HG02938 (cell line): ENCODE measurements at regions not wholly inside any gene's neighbourhood (a gene's known extent, or its start where the extent isn't known, plus 50 kb on each side); places are given as distances from the start of the nearest gene placed in this dataset.

ENCODE experiments used
- ATAC-seq: cut with Tn5 transposase; IDR thresholded peaks from one replicate; pipeline ENCODE4 v1.9.1; 2021; ENCODE audit warnings: mild to moderate bottlenecking, moderate library complexity; ENCODE audit not compliant: unreplicated experiment

GRCh38 chr6:132972254-132972653 is 157.9 kb downstream of the RPS12 start:
- ATAC-seq = no peak

DNA sequence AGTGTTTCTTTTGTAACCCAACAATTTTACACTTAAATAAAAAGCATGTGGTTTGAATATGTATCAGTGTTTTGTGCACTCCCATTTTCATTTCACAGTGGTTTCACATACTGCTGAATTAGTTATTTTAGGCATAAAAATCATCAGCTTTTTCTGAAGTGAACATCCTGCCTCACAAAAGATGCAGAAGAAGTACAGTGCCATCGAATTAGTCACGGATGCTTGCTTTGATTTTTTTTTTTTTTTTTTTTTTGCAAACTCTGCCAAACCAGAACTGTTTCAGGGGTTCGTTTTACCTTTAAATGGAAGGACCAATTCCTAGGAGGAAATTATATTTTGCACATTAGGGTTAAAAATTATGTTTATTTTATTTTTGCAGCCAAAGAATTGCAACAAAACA is 158.6 kb downstream of the RPS12 start:
- no peak for ATAC-seq

DNA sequence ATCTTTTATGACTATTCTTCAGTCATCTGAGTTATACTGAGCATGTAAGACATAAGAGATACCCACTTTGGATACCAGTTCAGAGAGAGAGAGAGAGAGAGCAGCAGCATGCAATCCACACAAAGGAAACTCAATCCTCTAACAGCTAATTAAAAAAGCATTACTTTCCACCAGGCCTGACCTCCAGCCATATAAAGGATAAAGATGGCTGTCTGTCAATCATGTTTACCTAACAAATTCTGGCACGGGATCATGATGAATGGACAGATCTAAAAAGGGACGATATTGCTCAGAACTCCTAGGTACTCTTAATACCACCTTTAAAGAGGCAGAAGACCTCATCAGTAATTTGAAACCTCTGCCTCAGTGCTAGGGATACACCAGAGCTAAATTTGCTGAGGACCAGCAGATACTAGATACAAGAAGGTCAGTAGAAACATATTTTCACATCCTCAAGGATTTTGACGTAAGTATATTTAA is 159.2 kb downstream of the RPS12 start:
- ATAC-seq = no peak

GRCh38 chr6:132974122-132974521 is 159.8 kb downstream of the RPS12 start:
- ATAC-seq = no peak

- ATAC-seq = no peak
Observed at GRCh38 chr6:132977413-132977812, 163.0 kb downstream of the RPS12 start.

- no peak for ATAC-seq
Observed at GRCh38 chr6:132978685-132979084, 164.3 kb downstream of the RPS12 start.

GRCh38 chr6:132993738-132994137 is 179.4 kb downstream of the RPS12 start:
- no peak for ATAC-seq

GRCh38 chr6:132995009-132995408 is 180.6 kb downstream of the RPS12 start:
- ATAC-seq = no peak

- ATAC-seq = no peak
Observed at GRCh38 chr6:132995432-132995831, 181.1 kb downstream of the RPS12 start.

- no peak for ATAC-seq
Observed at GRCh38 chr6:132998418-132998817, 184.0 kb downstream of the RPS12 start.

DNA sequence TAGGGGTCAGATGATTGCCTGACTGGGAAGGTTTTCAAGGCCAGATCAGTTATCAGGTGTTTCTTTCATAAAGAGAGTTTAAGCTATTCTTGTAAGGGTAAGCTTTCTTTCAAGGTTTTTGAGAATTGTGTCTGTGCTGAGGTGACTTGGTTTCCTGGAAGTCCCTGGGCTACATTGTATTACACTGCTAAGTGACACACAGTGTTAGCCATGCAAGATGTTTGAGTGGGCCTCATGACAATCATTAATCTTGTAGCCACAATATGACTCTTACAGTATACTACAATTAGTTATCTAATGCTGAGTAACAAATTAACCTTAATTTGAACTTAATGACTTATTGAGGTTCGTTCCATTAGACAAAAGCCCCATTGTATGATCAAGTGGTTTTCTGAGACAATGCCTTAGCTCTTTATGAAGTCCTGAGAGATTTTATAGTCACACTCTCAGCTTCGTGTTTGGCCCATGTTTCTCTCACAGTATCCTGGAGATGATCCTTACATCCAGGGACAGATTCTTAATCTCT is 186.7 kb downstream of the RPS12 start:
- ATAC-seq = no peak

GRCh38 chr6:133004304-133004884 is 190.0 kb downstream of the RPS12 start:
- ATAC-seq = no peak

DNA sequence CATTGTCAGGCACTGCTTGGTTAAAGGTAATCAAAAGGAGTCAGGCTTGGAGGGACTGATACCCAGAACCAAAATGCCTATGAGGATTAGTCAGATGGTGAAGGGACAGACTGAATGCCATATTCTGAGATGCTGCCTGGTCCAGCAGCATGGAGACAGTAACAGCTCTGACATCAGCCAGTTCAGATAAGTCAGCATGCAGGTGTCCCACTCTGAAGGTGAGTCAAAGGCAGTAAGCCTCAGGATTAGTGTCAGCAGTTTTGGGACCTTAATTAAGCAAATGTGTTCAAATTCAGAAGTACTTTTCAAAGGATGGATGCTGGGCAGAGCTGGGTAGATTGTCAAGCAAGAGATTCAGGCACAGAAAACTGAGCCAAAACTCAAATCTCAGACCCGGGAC is 198.4 kb downstream of the RPS12 start:
- no peak for ATAC-seq

DNA sequence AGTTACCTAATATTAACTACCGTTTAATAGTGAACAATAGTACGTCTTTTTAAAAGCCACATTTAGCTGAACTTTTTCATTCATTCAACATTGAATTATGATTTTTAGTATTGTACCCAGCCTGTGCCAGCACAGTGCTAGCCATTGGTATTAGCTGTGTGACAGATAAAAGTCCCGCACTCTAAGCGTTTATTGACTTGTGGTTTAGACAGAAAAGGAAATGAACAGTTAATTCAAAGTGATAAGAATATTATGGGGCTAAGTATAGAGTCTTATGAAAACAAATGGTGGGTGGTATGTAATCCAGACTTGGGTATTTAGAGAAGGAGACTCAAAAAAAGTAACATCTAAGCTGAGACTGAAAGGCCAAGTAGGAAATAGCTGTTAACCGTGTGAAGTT is 202.3 kb downstream of the RPS12 start:
- no peak for ATAC-seq

DNA sequence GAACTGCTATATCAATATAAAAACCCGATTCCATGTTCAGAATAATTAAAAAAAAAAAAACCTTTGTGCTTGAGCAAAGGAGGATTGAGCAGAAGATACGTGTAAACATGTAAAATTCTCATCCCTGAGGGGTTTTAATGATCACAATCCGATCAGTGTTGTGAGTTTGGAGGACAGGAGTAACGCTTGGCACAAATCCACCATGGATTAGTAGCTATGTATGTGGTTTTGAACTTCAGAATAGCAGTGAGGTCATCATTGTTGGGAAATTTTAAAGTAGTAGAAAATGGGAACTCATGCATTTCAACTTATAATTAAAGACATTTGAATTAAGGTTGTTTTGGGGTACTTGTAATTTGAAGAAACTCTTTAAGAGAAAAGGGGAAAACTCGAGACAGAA is 203.2 kb downstream of the RPS12 start:
- ATAC-seq = no peak

- no peak for ATAC-seq
Observed at GRCh38 chr6:133026705-133027104, 212.3 kb downstream of the RPS12 start.

GRCh38 chr6:133033263-133033662 is 207.9 kb upstream of the EYA4 start:
- ATAC-seq = no peak

- ATAC-seq = no peak
Observed at GRCh38 chr6:133034509-133035206, 206.5 kb upstream of the EYA4 start.

DNA sequence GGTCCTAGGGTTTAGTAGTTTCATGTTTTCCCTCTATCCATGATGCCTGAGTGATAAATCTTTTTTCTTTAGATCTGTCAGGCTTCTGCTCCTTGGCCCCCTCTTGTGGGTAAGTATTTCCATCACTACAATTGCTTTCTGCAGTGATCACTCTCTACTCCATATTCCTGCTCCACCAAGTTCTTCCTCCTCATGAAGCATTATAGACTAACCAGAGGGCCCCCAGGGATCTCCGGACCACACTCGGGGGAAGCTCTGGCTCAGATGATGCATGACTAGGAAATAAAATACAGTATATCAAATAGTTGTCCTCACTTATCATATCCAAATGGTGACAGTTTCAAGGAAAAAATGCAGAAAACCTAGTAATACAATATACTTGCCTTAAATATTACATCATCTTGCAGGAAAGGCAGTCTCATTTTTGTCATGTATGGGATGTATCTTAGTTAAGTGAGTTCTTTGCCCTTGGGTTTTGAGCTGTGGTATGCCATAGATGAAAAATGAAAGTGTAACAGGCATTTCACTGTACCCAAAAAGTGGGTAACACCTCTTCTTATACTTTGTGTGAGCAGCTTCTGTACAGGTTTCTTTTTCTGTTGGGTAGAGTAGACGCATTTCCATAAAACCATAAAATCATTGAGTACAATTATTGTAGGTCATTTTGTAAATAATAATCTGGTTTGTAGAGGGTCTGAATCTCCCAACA is 200.9 kb upstream of the EYA4 start:
- ATAC-seq = no peak

DNA sequence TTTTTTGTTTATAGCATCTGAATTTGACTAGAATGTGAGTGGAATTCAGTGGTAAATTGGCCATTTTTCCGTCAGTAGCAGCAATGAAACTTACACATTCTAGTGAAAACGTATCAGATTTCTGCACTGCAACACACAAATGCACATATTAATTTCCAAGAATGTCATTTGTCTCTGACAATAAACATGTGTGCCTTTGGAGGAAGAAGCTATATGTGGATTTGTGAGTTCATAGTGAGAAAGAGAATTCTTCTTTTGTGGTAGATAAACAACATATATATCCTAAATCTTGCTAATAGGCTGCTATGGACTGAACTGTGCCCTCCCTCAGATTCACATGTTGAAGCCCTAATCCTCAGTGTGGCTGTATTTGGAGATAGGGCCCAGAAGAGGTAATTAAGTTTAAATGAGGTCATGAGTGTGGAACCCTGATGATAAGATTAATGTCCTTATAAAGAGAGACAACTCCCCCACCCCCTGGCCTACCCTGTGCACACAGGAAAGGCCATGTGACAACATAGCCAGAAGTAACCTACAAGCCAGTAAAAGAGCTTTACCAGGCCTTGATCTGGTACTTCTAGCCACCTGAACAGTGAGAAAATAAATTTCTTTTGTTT is 200.2 kb upstream of the EYA4 start:
- ATAC-seq = no peak

DNA sequence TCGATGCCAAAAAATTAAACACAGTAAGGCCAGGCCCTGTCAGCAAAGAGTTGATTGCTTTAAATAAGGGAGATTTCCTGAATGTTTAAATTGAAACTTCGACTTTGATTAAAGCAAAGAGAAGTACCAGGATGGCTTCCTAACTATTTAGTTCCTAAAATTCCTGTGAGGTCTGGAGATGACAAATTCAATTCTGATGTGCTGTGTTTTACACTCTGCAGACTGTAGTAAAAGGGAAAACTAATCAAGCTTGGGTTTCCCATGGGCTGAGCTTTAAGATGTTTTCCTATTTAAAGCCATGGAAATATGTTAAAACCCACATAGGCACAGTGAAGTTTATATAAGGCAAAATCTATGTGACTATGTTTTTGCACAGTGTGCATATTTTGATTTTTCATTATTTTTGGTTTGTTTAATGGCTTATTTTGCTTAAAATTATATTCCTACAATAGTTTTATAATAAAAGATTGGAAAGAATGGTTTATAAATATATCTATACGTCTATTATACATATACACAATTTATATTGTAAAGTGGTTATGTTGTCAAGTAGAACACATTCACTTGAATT is 198.5 kb upstream of the EYA4 start:
- ATAC-seq = no peak
